HEK293 (cell line): ENCODE measurements at regions not wholly inside any gene's neighbourhood (a gene's known extent, or its start where the extent isn't known, plus 50 kb on each side); places are given as distances from the start of the nearest gene placed in this dataset.
A peak's percentile ranks its signal among the peaks of the same experiment; 100 is the strongest.

Experiments used
- CTCF ChIA-PET: fragments of 350-600 bp; formaldehyde crosslinking; extraction: SDS; loops from one replicate; lab custom pipeline; 2021; ENCODE audit warnings: antibody characterized with exemption; lab: Yijun Ruan, JAX
- POLR2A ChIA-PET: fragments of 300-600 bp; formaldehyde crosslinking; extraction: SDS; loops from one replicate; lab custom pipeline; 2020; ENCODE audit warnings: antibody characterized with exemption, inconsistent platforms; lab: Yijun Ruan, JAX
- H3K27ac ChIP-seq: fragments of 200-500 bp; sonication (Bioruptor generic); 2 replicates; pipeline ENCODE4 v1.5.1; 2014; ENCODE audit warnings: low read depth, low read length, control low read depth, inconsistent platforms; ENCODE audit errors: extremely low read depth
- H3K36me3 ChIP-seq, 2 experiments: fragments of 200-500 bp in 1 of 2; sonication (Bioruptor generic) in 1 of 2; 1 replicate in 1 of 2; 2 replicates in 1 of 2; pipeline ENCODE4 v1.5.1; 2014 to 2017; ENCODE audit warnings: inconsistent platforms in 2 of 2, low read length in 2 of 2; ENCODE audit not compliant: control insufficient read depth in 2 of 2, insufficient read depth in 1 of 2
- H3K4me1 ChIP-seq: fragments of 200-500 bp; sonication (Bioruptor generic); 2 replicates; pipeline ENCODE4 v1.5.1; 2014; ENCODE audit warnings: mild to moderate bottlenecking, low read length, inconsistent platforms; ENCODE audit not compliant: control insufficient read depth, insufficient read depth
- H3K4me3 ChIP-seq: 2 replicates; pipeline ENCODE4 v1.5.1; 2011; ENCODE audit warnings: low read depth, mild to moderate bottlenecking, control low read depth, low read length, moderate library complexity
- H3K9me3 ChIP-seq: fragments of 200-500 bp; sonication (Bioruptor generic); 2 replicates; pipeline ENCODE4 v1.5.1; 2014; ENCODE audit warnings: low read depth, low read length, inconsistent platforms; ENCODE audit not compliant: control insufficient read depth, insufficient read depth
- BCL11B ChIP-seq: fragments of 450-650 bp; formaldehyde crosslinking; IDR thresholded peaks from 2 replicates; pipeline ENCODE4 v1.5.1; 2016; ENCODE audit warnings: low read depth, missing biosample characterization, missing genetic modification characterization
- GLIS1 ChIP-seq: fragments of 450-650 bp; formaldehyde crosslinking; IDR thresholded peaks from 2 replicates; pipeline ENCODE4 v1.5.1; 2016; ENCODE audit warnings: missing biosample characterization, missing genetic modification characterization
- HOXA7 ChIP-seq: sonication (generic); formaldehyde crosslinking; IDR thresholded peaks from 2 replicates; pipeline ENCODE4 v1.8.1; 2022; ENCODE audit warnings: missing genetic modification reagents, borderline replicate concordance
- KLF16 ChIP-seq: fragments of 450-650 bp; formaldehyde crosslinking; IDR thresholded peaks from 2 replicates; pipeline ENCODE4 v1.5.1; 2017; ENCODE audit warnings: missing biosample characterization, missing genetic modification characterization
- RBAK ChIP-seq: fragments of 450-650 bp; formaldehyde crosslinking; IDR thresholded peaks from 2 replicates; pipeline ENCODE4 v1.5.1; 2016; ENCODE audit warnings: missing biosample characterization, missing genetic modification characterization
- SP7 ChIP-seq: fragments of 450-650 bp; formaldehyde crosslinking; IDR thresholded peaks from 2 replicates; pipeline ENCODE4 v1.5.1; 2016; ENCODE audit warnings: missing biosample characterization, missing genetic modification characterization
- ZFP69B ChIP-seq: fragments of 450-650 bp; formaldehyde crosslinking; IDR thresholded peaks from 2 replicates; pipeline ENCODE4 v1.5.1; 2016; ENCODE audit warnings: missing biosample characterization, missing genetic modification characterization
- ZNF2 ChIP-seq: fragments of 450-650 bp; formaldehyde crosslinking; IDR thresholded peaks from 2 replicates; pipeline ENCODE4 v1.5.1; 2016; ENCODE audit warnings: missing biosample characterization, missing genetic modification characterization
- ZNF239 ChIP-seq: fragments of 450-650 bp; formaldehyde crosslinking; IDR thresholded peaks from 2 replicates; pipeline ENCODE4 v1.5.1; 2016; ENCODE audit warnings: missing biosample characterization, missing genetic modification characterization
- ZNF274 ChIP-seq, 2 experiments: fragments of 200-500 bp in 1 of 2; fragments of 450-650 bp in 1 of 2; sonication (Bioruptor generic) in 1 of 2; formaldehyde crosslinking in 1 of 2; IDR thresholded peaks; 2 replicates each; pipeline versions ENCODE4 v1.5.1 to v1.6.1; 2014 to 2016; ENCODE audit warnings: borderline replicate concordance in 1 of 2, inconsistent platforms in 1 of 2, low read length in 1 of 2, missing biosample characterization in 1 of 2, missing genetic modification characterization in 1 of 2
- ZNF335 ChIP-seq: fragments of 450-650 bp; formaldehyde crosslinking; conservative IDR thresholded peaks from 2 replicates; pipeline ENCODE4 v1.5.1; 2016; ENCODE audit warnings: missing biosample characterization, missing genetic modification characterization
- ZNF416 ChIP-seq: fragments of 450-650 bp; formaldehyde crosslinking; IDR thresholded peaks from 2 replicates; pipeline ENCODE4 v1.5.1; 2016; ENCODE audit warnings: missing biosample characterization, missing genetic modification characterization
- ZNF423 ChIP-seq: fragments of 450-650 bp; formaldehyde crosslinking; IDR thresholded peaks from 2 replicates; pipeline ENCODE4 v1.5.1; 2016; ENCODE audit warnings: missing biosample characterization, missing genetic modification characterization
- ZNF433 ChIP-seq: fragments of 450-650 bp; formaldehyde crosslinking; IDR thresholded peaks from 2 replicates; pipeline ENCODE4 v1.5.1; 2016; ENCODE audit warnings: missing biosample characterization, missing genetic modification characterization, low read depth
- ZNF510 ChIP-seq: fragments of 450-650 bp; formaldehyde crosslinking; IDR thresholded peaks from 2 replicates; pipeline ENCODE4 v1.5.1; 2018; ENCODE audit warnings: mild to moderate bottlenecking, missing genetic modification characterization, missing biosample characterization; ENCODE audit not compliant: insufficient replicate concordance
- ZNF544 ChIP-seq: fragments of 450-650 bp; formaldehyde crosslinking; IDR thresholded peaks from 2 replicates; pipeline ENCODE4 v1.5.0; 2017; ENCODE audit warnings: missing biosample characterization, missing genetic modification characterization
- ZNF558 ChIP-seq: fragments of 450-650 bp; formaldehyde crosslinking; IDR thresholded peaks from 2 replicates; pipeline ENCODE4 v1.5.1; 2016; ENCODE audit warnings: missing biosample characterization, missing genetic modification characterization
- ZNF660 ChIP-seq: fragments of 450-650 bp; IDR thresholded peaks from 2 replicates; pipeline ENCODE4 v1.5.1; 2018; ENCODE audit warnings: missing biosample characterization, mild to moderate bottlenecking, missing genetic modification characterization
- ZNF791 ChIP-seq: fragments of 450-650 bp; formaldehyde crosslinking; IDR thresholded peaks from 2 replicates; pipeline ENCODE4 v1.5.1; 2016; ENCODE audit warnings: missing biosample characterization, missing genetic modification characterization
- TF ChIP-seq, protein P1 (sequence below): fragments of 450-650 bp; formaldehyde crosslinking; IDR thresholded peaks from 2 replicates; pipeline ENCODE4 v1.5.1; 2016; ENCODE audit warnings: missing biosample characterization, missing genetic modification characterization
- TF ChIP-seq, protein P2 (sequence below): fragments of 450-650 bp; formaldehyde crosslinking; conservative IDR thresholded peaks from 2 replicates; pipeline ENCODE4 v1.5.1; 2016; ENCODE audit warnings: low read depth, missing biosample characterization, missing genetic modification characterization
- TF ChIP-seq, protein P3 (sequence below): fragments of 450-650 bp; formaldehyde crosslinking; IDR thresholded peaks from 2 replicates; pipeline ENCODE4 v1.5.1; 2017; ENCODE audit warnings: missing biosample characterization, missing genetic modification characterization
- TF ChIP-seq, protein P4 (sequence below): fragments of 450-650 bp; formaldehyde crosslinking; IDR thresholded peaks from 2 replicates; pipeline ENCODE4 v1.5.1; 2016; ENCODE audit warnings: missing biosample characterization, missing genetic modification characterization

DNA sequence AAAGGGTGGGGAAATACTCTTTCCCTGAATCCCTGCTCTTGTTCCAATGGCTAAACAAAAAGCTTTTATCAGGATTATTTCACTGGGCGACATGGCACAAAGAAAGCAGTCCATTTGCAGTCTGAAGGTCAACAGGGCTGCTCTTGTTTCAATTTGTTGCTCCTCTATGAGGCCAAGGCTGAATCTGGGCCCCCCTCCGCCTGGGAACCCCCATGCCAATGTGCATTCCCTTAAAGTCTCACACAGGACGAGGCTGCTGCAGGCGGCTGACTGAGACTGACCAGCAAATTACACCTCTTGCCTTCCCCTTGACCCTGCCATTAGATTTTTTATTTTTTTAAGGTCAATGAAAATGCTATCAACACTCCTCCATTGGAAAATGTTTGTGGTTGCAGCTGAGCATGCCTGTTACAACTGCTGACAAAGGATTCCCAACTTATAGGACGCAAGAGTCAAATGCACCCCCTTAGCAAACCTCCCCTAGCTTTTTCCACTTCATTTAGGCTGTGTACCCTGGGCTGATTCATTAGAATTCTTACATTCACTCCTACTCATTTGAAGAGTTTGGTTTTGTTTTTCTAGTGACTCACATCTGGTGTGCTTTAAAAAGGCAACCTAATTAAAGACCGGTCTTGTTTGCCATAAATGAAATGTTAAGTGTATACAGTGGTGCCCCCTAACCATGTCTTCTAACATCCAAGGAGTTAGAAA, 60.8 kb upstream of the ARHGEF3 start (continued):
- TF ChIP-seq HOXA7 (CRISPR knock-in tag) (no peak), ZNF416 (tag by site-specific recombination) (no peak), ZNF660 (tag by site-specific recombination) (no peak), ZNF423 (tag by site-specific recombination) (no peak), ZFP69B (0 out of 2 replicates have a peak, but pooled peaks have one; percentile 23)
- TF ChIP-seq, protein P1, sequence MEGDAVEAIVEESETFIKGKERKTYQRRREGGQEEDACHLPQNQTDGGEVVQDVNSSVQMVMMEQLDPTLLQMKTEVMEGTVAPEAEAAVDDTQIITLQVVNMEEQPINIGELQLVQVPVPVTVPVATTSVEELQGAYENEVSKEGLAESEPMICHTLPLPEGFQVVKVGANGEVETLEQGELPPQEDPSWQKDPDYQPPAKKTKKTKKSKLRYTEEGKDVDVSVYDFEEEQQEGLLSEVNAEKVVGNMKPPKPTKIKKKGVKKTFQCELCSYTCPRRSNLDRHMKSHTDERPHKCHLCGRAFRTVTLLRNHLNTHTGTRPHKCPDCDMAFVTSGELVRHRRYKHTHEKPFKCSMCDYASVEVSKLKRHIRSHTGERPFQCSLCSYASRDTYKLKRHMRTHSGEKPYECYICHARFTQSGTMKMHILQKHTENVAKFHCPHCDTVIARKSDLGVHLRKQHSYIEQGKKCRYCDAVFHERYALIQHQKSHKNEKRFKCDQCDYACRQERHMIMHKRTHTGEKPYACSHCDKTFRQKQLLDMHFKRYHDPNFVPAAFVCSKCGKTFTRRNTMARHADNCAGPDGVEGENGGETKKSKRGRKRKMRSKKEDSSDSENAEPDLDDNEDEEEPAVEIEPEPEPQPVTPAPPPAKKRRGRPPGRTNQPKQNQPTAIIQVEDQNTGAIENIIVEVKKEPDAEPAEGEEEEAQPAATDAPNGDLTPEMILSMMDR (tag by site-specific recombination), result no peak

DNA sequence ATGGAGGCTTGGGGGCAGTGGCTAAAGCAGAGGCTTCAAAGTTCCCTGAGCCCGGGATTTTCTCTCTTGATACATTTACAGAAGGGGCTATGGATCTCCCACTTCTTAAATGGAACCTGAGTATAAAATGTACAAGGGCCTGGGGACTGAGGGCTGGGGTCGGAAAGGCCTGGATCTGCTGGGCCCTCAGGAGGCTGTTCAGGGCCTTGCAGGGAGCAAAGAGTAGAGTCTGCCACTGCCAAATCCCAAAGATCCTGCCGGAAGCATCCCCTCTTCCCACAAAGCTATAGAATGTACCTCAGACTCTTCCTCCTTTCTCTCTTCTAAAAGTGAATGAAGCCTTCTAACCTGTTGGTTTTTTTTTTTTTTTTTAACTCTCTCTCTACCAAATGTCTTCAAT, 59.8 kb upstream of the ARHGEF3 start:
- Histone ChIP-seq H3K4me1 (peaks cover 7% of the 10 kb centered on the region), H3K9me3 (no peaks in the 10 kb centered on the region), H3K36me3 (no peaks in the 10 kb centered on the region), H3K4me3 (no peak overlapping the region), H3K27ac (no peak overlapping the region)
- CTCF ChIA-PET, result no interaction called here
- POLR2A ChIA-PET, result no interaction called here
- TF ChIP-seq GLIS1 (tag by site-specific recombination), result no peak
- TF ChIP-seq ZNF433, result no peak
- TF ChIP-seq ZNF510 (tag by site-specific recombination), result no peak
- TF ChIP-seq, protein P2, sequence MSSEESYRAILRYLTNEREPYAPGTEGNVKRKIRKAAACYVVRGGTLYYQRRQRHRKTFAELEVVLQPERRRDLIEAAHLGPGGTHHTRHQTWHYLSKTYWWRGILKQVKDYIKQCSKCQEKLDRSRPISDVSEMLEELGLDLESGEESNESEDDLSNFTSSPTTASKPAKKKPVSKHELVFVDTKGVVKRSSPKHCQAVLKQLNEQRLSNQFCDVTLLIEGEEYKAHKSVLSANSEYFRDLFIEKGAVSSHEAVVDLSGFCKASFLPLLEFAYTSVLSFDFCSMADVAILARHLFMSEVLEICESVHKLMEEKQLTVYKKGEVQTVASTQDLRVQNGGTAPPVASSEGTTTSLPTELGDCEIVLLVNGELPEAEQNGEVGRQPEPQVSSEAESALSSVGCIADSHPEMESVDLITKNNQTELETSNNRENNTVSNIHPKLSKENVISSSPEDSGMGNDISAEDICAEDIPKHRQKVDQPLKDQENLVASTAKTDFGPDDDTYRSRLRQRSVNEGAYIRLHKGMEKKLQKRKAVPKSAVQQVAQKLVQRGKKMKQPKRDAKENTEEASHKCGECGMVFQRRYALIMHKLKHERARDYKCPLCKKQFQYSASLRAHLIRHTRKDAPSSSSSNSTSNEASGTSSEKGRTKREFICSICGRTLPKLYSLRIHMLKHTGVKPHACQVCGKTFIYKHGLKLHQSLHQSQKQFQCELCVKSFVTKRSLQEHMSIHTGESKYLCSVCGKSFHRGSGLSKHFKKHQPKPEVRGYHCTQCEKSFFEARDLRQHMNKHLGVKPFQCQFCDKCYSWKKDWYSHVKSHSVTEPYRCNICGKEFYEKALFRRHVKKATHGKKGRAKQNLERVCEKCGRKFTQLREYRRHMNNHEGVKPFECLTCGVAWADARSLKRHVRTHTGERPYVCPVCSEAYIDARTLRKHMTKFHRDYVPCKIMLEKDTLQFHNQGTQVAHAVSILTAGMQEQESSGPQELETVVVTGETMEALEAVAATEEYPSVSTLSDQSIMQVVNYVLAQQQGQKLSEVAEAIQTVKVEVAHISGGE (tag by site-specific recombination), result no peak
- TF ChIP-seq ZNF239 (tag by site-specific recombination), result no peak
- no peak for TF ChIP-seq ZNF2 (tag by site-specific recombination)
- TF ChIP-seq ZNF544, result no peak
- no peak for TF ChIP-seq SP7 (tag by site-specific recombination)
- TF ChIP-seq ZNF274 (IDR thresholded peaks at IDR 0.05; ENCODE audit: low read length), result no peak
- TF ChIP-seq ZNF274 (tag by site-specific recombination; IDR thresholded peaks at IDR 0.05; ENCODE audit: borderline replicate concordance), result no peak
- no peak for TF ChIP-seq BCL11B (tag by site-specific recombination)
- TF ChIP-seq RBAK (tag by site-specific recombination), result no peak
- TF ChIP-seq ZNF558, result no peak
- TF ChIP-seq, protein P3, sequence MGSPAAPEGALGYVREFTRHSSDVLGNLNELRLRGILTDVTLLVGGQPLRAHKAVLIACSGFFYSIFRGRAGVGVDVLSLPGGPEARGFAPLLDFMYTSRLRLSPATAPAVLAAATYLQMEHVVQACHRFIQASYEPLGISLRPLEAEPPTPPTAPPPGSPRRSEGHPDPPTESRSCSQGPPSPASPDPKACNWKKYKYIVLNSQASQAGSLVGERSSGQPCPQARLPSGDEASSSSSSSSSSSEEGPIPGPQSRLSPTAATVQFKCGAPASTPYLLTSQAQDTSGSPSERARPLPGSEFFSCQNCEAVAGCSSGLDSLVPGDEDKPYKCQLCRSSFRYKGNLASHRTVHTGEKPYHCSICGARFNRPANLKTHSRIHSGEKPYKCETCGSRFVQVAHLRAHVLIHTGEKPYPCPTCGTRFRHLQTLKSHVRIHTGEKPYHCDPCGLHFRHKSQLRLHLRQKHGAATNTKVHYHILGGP (tag by site-specific recombination), result no peak
- TF ChIP-seq KLF16 (tag by site-specific recombination), result no peak
- TF ChIP-seq, protein P4, sequence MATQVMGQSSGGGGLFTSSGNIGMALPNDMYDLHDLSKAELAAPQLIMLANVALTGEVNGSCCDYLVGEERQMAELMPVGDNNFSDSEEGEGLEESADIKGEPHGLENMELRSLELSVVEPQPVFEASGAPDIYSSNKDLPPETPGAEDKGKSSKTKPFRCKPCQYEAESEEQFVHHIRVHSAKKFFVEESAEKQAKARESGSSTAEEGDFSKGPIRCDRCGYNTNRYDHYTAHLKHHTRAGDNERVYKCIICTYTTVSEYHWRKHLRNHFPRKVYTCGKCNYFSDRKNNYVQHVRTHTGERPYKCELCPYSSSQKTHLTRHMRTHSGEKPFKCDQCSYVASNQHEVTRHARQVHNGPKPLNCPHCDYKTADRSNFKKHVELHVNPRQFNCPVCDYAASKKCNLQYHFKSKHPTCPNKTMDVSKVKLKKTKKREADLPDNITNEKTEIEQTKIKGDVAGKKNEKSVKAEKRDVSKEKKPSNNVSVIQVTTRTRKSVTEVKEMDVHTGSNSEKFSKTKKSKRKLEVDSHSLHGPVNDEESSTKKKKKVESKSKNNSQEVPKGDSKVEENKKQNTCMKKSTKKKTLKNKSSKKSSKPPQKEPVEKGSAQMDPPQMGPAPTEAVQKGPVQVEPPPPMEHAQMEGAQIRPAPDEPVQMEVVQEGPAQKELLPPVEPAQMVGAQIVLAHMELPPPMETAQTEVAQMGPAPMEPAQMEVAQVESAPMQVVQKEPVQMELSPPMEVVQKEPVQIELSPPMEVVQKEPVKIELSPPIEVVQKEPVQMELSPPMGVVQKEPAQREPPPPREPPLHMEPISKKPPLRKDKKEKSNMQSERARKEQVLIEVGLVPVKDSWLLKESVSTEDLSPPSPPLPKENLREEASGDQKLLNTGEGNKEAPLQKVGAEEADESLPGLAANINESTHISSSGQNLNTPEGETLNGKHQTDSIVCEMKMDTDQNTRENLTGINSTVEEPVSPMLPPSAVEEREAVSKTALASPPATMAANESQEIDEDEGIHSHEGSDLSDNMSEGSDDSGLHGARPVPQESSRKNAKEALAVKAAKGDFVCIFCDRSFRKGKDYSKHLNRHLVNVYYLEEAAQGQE (tag by site-specific recombination), result no peak
- TF ChIP-seq ZNF791, result no peak
- TF ChIP-seq ZNF335 (tag by site-specific recombination), result no peak
